Sigmoid colon (tissue), 4 donors: ENCODE measurements at regions not wholly inside any gene's neighbourhood (a gene's known extent, or its start where the extent isn't known, plus 50 kb on each side); places are given as distances from the start of the nearest gene placed in this dataset.

Experiments
- CTCF ChIP-seq, 4 experiments: fragments of 450-650 bp in 3 of 4; fragments of 200-600 bp in 1 of 4; IDR thresholded peaks; one replicate each; pipeline ENCODE4 v1.5.1; 2016 to 2019; ENCODE audit warnings: antibody characterized with exemption in 4 of 4, mild to moderate bottlenecking in 3 of 4, moderate library complexity in 2 of 4
- EP300 ChIP-seq, 4 donors: sonication (generic); formaldehyde crosslinking; IDR thresholded peaks; one replicate each; pipeline ENCODE4 v1.6.1; 2017; ENCODE audit warnings: antibody characterized with exemption in 4 of 4
- POLR2A ChIP-seq, 2 donors: fragments of 450-650 bp; IDR thresholded peaks; one replicate each; pipeline ENCODE4 v1.6.1; 2016; ENCODE audit warnings: antibody characterized with exemption in 2 of 2, mild to moderate bottlenecking in 2 of 2, moderate library complexity in 2 of 2

GRCh38 chr17:13784434-13785095 lies 182.8 kb upstream of the HS3ST3A1 start:
- no peak for TF ChIP-seq POLR2A (IDR thresholded peaks at IDR 0.05)
- TF ChIP-seq CTCF (IDR thresholded peaks at IDR 0.05) = no peak
- TF ChIP-seq EP300 (IDR thresholded peaks at IDR 0.05) = no peak
